WTC11 (cell line): ENCODE measurements at regions not wholly inside any gene's neighbourhood (a gene's known extent, or its start where the extent isn't known, plus 50 kb on each side); places are given as distances from the start of the nearest gene placed in this dataset.
"Not testable (repeated sequence)": the region's sequence is repeated elsewhere in the genome, so short reads cannot be mapped to it uniquely, and the experiment has no call there.

ENCODE experiments used
- ATF3 ChIP-seq: sonication (generic); formaldehyde crosslinking; conservative IDR thresholded peaks from 2 replicates; pipeline ENCODE4 v1.8.1; 2022; ENCODE audit warnings: mild to moderate bottlenecking, missing genetic modification reagents
- CTCF ChIP-seq: fragments of 200-600 bp; IDR thresholded peaks from 2 replicates; pipeline ENCODE4 v1.8.0; 2022; ENCODE audit warnings: antibody characterized with exemption
- GTF2I ChIP-seq: fragments of 250-450 bp; sonication (Bioruptor Pico); conservative IDR thresholded peaks from 2 replicates; pipeline ENCODE4 v1.4.0; 2021; ENCODE audit warnings: mild to moderate bottlenecking
- JUN ChIP-seq: sonication (generic); formaldehyde crosslinking; IDR thresholded peaks from 2 replicates; pipeline ENCODE4 v1.8.0; 2023; ENCODE audit warnings: mild to moderate bottlenecking, missing genetic modification reagents
- NFE2L1 ChIP-seq: sonication (generic); formaldehyde crosslinking; IDR thresholded peaks from 2 replicates; pipeline ENCODE4 v1.8.1; 2023; ENCODE audit warnings: missing genetic modification reagents
- NFYB ChIP-seq: sonication (generic); formaldehyde crosslinking; conservative IDR thresholded peaks from 2 replicates; pipeline ENCODE4 v1.8.0; 2022; ENCODE audit warnings: low read depth, missing genetic modification reagents
- RELA ChIP-seq: sonication (generic); formaldehyde crosslinking; IDR thresholded peaks from 2 replicates; pipeline ENCODE4 v1.8.1; 2022; ENCODE audit warnings: missing genetic modification reagents, mild to moderate bottlenecking, borderline replicate concordance
- ZNF121 ChIP-seq: sonication (generic); formaldehyde crosslinking; IDR thresholded peaks from 2 replicates; pipeline ENCODE4 v1.8.0; 2023; ENCODE audit warnings: missing genetic modification reagents
- ZSCAN18 ChIP-seq: fragments of 250-450 bp; sonication (Bioruptor Pico); IDR thresholded peaks from 2 replicates; pipeline ENCODE4 v2.1.2; 2022; ENCODE audit warnings: mild to moderate bottlenecking, moderate library complexity
- TF ChIP-seq, protein P1 (sequence below): sonication (generic); formaldehyde crosslinking; IDR thresholded peaks from 2 replicates; pipeline ENCODE4 v1.8.1; 2022; ENCODE audit warnings: low read depth, missing genetic modification reagents, borderline replicate concordance

GRCh38 chr15:70364023-70364422 is 266.3 kb upstream of the TLE3 start:
- not testable (repeated sequence) for TF ChIP-seq GTF2I (CRISPR knock-in tag); CTCF; ZSCAN18 (CRISPR knock-in tag); ATF3 (CRISPR knock-in tag); NFYB (CRISPR knock-in tag); JUN (CRISPR knock-in tag); RELA (CRISPR knock-in tag); NFE2L1 (CRISPR knock-in tag); ZNF121 (CRISPR knock-in tag)
- TF ChIP-seq, protein P1, sequence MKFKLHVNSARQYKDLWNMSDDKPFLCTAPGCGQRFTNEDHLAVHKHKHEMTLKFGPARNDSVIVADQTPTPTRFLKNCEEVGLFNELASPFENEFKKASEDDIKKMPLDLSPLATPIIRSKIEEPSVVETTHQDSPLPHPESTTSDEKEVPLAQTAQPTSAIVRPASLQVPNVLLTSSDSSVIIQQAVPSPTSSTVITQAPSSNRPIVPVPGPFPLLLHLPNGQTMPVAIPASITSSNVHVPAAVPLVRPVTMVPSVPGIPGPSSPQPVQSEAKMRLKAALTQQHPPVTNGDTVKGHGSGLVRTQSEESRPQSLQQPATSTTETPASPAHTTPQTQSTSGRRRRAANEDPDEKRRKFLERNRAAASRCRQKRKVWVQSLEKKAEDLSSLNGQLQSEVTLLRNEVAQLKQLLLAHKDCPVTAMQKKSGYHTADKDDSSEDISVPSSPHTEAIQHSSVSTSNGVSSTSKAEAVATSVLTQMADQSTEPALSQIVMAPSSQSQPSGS (CRISPR knock-in tag) = not testable (repeated sequence)
